ENCODE measurements at regions not wholly inside any gene's neighbourhood (a gene's known extent, or its start where the extent isn't known, plus 50 kb on each side); places are given as distances from the start of the nearest gene placed in this dataset.

DNA sequence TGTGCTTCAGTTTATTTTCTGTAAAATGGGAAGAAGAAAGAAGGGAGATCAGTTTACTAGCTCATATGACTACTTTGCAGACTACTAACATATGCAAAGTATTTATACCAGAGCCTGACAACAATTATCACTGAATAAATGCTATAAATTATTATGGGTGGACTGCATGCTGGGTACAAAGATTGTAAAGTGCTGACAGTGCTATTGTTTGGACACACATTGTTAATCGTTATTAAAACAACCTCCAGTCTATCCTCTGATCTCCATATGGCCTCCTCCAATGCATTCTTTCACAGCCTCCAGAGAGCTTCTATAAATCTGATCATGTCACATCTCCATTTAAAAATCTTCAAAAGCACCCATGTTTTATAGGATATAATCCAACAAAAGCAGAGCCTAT, 90.1 kb upstream of the HS3ST1 start:
- TF ChIP-seq, protein P1, sequence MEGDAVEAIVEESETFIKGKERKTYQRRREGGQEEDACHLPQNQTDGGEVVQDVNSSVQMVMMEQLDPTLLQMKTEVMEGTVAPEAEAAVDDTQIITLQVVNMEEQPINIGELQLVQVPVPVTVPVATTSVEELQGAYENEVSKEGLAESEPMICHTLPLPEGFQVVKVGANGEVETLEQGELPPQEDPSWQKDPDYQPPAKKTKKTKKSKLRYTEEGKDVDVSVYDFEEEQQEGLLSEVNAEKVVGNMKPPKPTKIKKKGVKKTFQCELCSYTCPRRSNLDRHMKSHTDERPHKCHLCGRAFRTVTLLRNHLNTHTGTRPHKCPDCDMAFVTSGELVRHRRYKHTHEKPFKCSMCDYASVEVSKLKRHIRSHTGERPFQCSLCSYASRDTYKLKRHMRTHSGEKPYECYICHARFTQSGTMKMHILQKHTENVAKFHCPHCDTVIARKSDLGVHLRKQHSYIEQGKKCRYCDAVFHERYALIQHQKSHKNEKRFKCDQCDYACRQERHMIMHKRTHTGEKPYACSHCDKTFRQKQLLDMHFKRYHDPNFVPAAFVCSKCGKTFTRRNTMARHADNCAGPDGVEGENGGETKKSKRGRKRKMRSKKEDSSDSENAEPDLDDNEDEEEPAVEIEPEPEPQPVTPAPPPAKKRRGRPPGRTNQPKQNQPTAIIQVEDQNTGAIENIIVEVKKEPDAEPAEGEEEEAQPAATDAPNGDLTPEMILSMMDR (IDR thresholded peaks at IDR 0.05) = no peak
- TF ChIP-seq TCF7 (CRISPR knock-in tag; IDR thresholded peaks at IDR 0.05; ENCODE audit: low read depth) = no peak
